Upper lobe of left lung (tissue), 4 donors: ENCODE measurements at regions not wholly inside any gene's neighbourhood (a gene's known extent, or its start where the extent isn't known, plus 50 kb on each side); places are given as distances from the start of the nearest gene placed in this dataset.
"Not testable (repeated sequence)": the region's sequence is repeated elsewhere in the genome, so short reads cannot be mapped to it uniquely, and the experiment has no call there.

Experiments used
- CTCF ChIP-seq, 6 experiments: fragments of 450-650 bp in 4 of 6; fragments of 200-600 bp in 2 of 6; sonication (generic) in 2 of 6; IDR thresholded peaks; one replicate each; pipeline ENCODE4 v1.5.1; 2016 to 2019; ENCODE audit warnings: antibody characterized with exemption in 6 of 6
- POLR2A ChIP-seq, 4 donors: fragments of 450-650 bp; IDR thresholded peaks; one replicate each; pipeline ENCODE4 v1.5.1; 2016 to 2017; ENCODE audit warnings: antibody characterized with exemption in 4 of 4, mild to moderate bottlenecking in 2 of 4
- POLR2AphosphoS5 ChIP-seq, 2 donors: sonication (generic); formaldehyde crosslinking; IDR thresholded peaks; one replicate each; pipeline ENCODE4 v1.5.1; 2017; ENCODE audit warnings: antibody characterized with exemption in 2 of 2

- not testable (repeated sequence) for TF ChIP-seq CTCF, POLR2A, POLR2AphosphoS5 (IDR thresholded peaks at IDR 0.05)
Measured at GRCh38 chr6:85286507-85286906, 163.4 kb upstream of the NT5E start.
